ENCODE measurements at regions not wholly inside any gene's neighbourhood (a gene's known extent, or its start where the extent isn't known, plus 50 kb on each side); places are given as distances from the start of the nearest gene placed in this dataset.

- TF ChIP-seq CTCF (IDR thresholded peaks at IDR 0.05), result no peak
- DNase-seq (no peak), ATAC-seq (ENCODE audit: poor library complexity) (no peak)
- Histone ChIP-seq H3K9me3 (ENCODE audit: control insufficient read depth in 1 of 2, insufficient read depth in 1 of 2, low read length in 2 of 2) (peaks cover 0 to 17% of the 10 kb centered on the region in 2 experiments), H3K36me3 (ENCODE audit: insufficient read depth, low read length) (no peaks in the 10 kb centered on the region), H3K27ac (ENCODE audit: low read depth in 1 of 2, low read length in 2 of 2) (no peak overlapping the region), H3K27me3 (ENCODE audit: control insufficient read depth in 1 of 2, insufficient read depth in 2 of 2, low read length in 2 of 2) (no peaks in the 10 kb centered on the region), H3K4me1 (ENCODE audit: insufficient read depth, low read length) (no peaks in the 10 kb centered on the region), H3K4me3 (ENCODE audit: low read length) (no peak overlapping the region)
- ChIA-PET POLR2A (no interaction called here), CTCF (no interaction called here)
- Mint-ChIP-seq H3K27me3 (no peaks in the 10 kb centered on the region), H3K27ac (no peak overlapping the region), H3K4me3 (no peak overlapping the region), H3K4me1 (ENCODE audit: low read depth) (no peaks in the 10 kb centered on the region), H3K36me3 (ENCODE audit: low read depth) (no peaks in the 10 kb centered on the region), H3K9me3 (no peaks in the 10 kb centered on the region)
- intact Hi-C loops (cut with DNase I, micrococcal nuclease), result no loop called here
These were observed 434.7 kb upstream of the GRM3 start for GRCh38 chr7:86209036-86209435.

- Mint-ChIP-seq H3K27me3 (no peaks in the 10 kb centered on the region), H3K27ac (no peak overlapping the region), H3K36me3 (ENCODE audit: low read depth) (no peaks in the 10 kb centered on the region), H3K4me3 (no peak overlapping the region), H3K4me1 (ENCODE audit: low read depth) (no peaks in the 10 kb centered on the region), H3K9me3 (no peaks in the 10 kb centered on the region)
- POLR2A ChIA-PET, result no interaction called here
- Histone ChIP-seq H3K36me3 (ENCODE audit: insufficient read depth, low read length) (no peaks in the 10 kb centered on the region), H3K4me1 (ENCODE audit: insufficient read depth, low read length) (no peaks in the 10 kb centered on the region), H3K4me3 (ENCODE audit: low read length) (no peak overlapping the region), H3K27ac (ENCODE audit: low read depth in 1 of 2, low read length in 2 of 2) (no peak overlapping the region), H3K27me3 (ENCODE audit: control insufficient read depth in 1 of 2, insufficient read depth in 2 of 2, low read length in 2 of 2) (no peaks in the 10 kb centered on the region), H3K9me3 (ENCODE audit: control insufficient read depth in 1 of 2, insufficient read depth in 1 of 2, low read length in 2 of 2) (peaks cover 4 to 23% of the 10 kb centered on the region in 2 experiments)
- DNase-seq (no peak), ATAC-seq (ENCODE audit: poor library complexity) (no peak)
- intact Hi-C loops (cut with DNase I, micrococcal nuclease), result no loop called here
- CTCF ChIA-PET, result no interaction called here
- TF ChIP-seq CTCF (IDR thresholded peaks at IDR 0.05), result no peak
These were observed 436.0 kb upstream of the GRM3 start for GRCh38 chr7:86207740-86208139.

- POLR2A ChIA-PET, result no interaction called here
These were observed 440.9 kb upstream of the GRM3 start for GRCh38 chr7:86202833-86203232.

More at GRCh38 chr7:86202833-86203232, 440.9 kb upstream of the GRM3 start:
- no peak for TF ChIP-seq CTCF (IDR thresholded peaks at IDR 0.05)
- Mint-ChIP-seq H3K36me3 (ENCODE audit: low read depth) (no peaks in the 10 kb centered on the region), H3K27me3 (no peaks in the 10 kb centered on the region), H3K4me1 (ENCODE audit: low read depth) (no peaks in the 10 kb centered on the region), H3K4me3 (no peak overlapping the region), H3K27ac (no peak overlapping the region), H3K9me3 (peaks cover 1% of the 10 kb centered on the region)
- Histone ChIP-seq H3K27me3 (ENCODE audit: control insufficient read depth in 1 of 2, insufficient read depth in 2 of 2, low read length in 2 of 2) (no peaks in the 10 kb centered on the region), H3K4me3 (ENCODE audit: low read length) (no peak overlapping the region), H3K27ac (ENCODE audit: low read depth in 1 of 2, low read length in 2 of 2) (no peak overlapping the region), H3K36me3 (ENCODE audit: insufficient read depth, low read length) (no peaks in the 10 kb centered on the region), H3K4me1 (ENCODE audit: insufficient read depth, low read length) (no peaks in the 10 kb centered on the region), H3K9me3 (ENCODE audit: control insufficient read depth in 1 of 2, insufficient read depth in 1 of 2, low read length in 2 of 2) (peaks cover 8 to 20% of the 10 kb centered on the region in 2 experiments)
- ATAC-seq (ENCODE audit: poor library complexity), result no peak
- CTCF ChIA-PET, result no interaction called here
- no peak for DNase-seq
- intact Hi-C loops (cut with DNase I, micrococcal nuclease), result no loop called here

Data from CD4-positive, alpha-beta T cell (primary cell).